HG03060 (cell line): ENCODE measurements at regions not wholly inside any gene's neighbourhood (a gene's known extent, or its start where the extent isn't known, plus 50 kb on each side); places are given as distances from the start of the nearest gene placed in this dataset.

Experiments used
- ATAC-seq: cut with Tn5 transposase; IDR thresholded peaks from one replicate; pipeline ENCODE4 v1.9.1; 2021; ENCODE audit warnings: low read depth, moderate number of reproducible peaks; ENCODE audit not compliant: unreplicated experiment

DNA sequence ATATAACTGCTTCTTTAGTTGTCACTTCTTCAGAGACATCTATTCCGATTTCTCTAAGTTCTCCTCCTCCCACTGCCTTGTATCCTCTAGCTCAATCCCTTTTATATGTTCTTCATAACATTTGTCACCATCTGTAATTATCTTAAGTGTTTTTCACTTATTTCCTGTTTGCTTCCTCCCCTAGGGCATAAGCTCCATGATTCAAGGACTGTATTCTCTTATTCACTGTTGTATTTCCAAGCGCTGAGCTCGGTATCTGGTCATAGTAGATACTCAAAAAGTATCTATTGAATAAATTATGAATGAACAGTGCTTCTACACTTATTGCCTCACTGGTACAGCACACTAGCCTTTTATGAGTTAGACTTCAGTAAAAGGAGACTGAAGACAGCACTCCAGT lies 109.0 kb upstream of the TMPO start:
- no peak for ATAC-seq

DNA sequence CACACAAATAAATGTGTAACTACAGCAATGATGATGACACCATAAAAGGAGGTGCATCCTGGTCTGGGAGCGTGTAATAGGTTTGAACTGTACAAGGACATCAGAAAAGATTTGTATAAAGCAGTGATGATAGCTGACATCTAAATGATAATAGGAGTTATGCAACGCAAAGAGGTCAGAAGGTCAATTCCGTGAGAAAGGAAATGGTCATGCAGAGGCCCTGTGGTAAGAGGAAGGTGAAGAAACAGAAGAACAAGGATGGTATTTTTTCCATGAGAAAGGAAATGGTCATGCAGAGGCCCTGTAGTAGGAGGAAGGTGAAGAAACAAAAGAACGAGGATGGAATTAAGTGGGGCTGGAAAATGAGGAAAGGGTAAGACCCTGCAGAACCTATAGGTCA lies 106.7 kb upstream of the TMPO start:
- no peak for ATAC-seq

DNA sequence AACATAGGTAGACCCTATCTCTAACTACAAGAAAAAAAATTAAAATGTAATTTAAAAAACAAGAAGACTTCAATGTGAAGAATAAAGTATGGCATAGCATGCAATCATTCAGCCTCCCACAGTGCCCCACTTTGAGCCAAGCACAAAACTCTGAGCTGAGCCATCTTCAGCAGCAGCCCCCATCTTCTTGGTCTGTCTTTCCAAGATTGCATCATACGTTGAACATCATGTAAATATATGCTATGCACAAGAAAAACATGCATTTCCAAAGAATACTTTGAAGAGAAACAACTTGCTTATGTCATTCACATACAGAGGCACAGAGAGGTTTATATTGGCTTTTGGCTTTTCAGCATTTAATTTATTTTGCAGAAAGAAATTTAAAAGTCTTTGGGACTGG lies 105.8 kb upstream of the TMPO start:
- no peak for ATAC-seq

DNA sequence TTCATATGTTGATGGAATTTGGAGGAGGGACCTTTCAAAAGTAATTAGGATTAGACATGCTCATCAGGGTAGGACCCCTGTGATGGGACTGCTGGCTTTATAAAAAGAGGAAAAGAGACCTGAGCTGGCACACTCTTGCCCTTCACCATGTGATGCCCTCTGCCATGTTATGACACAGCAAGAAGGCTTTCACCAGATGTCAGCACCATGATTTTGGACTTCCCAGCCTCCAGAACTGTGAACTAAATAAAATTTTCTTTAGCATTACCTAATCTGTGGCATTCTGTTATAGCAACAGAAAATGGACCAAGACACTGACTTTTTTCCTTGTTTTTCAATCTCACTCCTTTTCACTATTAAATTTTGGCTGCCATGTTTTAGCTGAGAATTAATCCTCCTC lies 105.0 kb upstream of the TMPO start:
- ATAC-seq: no peak

DNA sequence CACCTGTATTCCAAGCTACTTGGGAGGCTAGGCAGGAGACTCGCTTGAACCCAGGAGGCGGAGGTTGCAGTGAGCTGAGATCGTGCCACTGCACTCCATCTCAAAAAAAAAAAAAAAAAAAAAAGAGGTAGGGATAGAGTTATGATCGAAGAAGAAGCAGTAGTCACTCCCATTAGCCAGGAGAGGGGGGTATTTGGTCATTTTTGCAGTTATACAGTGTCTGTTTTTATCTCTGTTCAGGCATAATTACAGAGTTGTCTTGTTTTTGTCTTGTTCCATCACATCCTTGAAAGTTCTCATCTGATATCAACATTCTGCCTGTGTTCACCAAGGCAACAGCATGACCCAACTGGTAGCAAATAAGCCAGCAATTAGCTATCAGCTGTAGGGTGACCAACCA lies 98.5 kb upstream of the TMPO start:
- ATAC-seq: no peak

DNA sequence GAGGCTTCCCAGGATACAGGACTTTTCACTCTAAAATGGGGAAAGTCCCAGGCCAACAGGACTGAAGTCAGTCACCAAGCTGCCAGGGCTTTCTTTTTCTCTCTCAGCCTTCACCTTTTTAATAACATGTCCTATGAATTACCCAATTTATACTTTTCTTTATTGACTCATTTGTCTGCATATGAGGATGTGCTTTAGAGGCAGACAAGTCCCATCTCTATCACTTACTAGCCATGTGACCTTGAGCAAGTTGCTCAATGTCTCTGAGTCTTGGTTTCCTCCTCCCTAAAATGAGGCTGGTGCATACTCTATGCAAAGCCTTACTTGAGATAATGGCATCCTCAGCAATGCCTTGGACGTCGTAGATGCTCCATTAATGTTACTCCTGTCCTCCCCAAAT lies 98.1 kb upstream of the TMPO start:
- no peak for ATAC-seq

DNA sequence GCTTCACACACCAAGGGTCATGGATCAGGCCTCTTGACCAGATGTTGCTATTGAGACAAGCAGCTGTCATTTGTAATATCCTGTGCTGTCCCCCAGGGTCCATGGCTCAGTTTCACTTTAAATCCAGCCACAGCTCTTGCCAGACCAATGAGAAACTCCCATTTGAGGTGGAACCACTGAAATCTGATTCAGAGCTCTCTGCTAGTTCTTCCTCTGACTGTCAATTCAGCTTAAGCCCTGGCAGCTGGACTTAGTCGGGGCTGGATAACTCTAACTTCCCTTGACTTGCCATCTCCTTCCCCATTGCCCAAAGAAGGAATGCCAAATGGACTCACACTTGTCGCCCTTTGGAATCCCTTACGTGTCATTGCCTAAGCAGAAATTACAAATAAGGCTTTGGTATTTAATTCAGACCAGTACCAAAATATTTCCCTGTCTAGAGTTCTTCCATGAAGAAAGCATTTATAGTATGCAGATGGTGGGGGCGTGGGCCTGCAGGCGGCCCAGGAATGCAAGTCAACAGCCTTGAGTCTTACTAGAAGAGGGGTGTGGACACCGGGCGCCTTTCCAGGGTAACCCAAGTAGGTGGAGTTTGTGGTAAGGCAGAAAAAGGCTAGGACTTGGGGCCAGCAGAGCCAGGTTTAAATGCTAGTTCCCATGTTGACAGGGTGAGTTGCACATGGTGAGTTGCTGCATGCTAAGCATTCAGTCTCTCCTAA lies 96.9 kb upstream of the TMPO start:
- peak; percentile 76 for ATAC-seq

DNA sequence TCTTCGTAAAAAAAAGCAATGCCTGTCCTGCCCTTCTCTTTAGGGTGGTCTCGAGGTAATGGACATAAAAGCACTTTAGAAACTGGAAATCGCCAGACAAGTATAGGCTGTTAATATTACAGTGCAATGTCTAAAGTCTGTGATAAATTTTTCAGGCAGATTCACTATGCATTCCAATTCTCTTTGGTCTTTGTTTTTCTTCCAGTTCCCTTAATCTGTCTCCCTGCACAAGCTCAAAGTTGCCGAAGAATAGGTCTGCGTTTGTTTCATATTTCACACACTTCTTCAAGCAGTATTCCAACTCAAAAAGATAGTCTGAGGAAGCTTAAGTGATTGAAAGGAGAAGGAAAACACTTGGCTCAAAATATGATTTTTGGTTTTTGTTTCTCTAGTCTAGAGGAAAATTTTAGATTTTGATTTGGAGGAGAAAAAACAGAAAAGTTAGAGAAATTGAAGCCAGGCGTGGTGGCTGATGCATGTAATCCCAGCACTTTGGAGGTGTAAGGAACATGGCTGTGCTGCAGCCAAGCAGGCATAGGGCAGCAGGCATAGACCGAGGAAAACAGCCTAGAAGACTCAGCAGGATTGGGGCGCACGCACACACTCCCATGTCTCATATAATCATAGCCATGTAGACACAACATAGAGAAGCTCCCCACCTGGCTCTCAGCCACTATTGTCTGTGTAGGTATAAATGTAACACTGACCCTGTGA lies 96.2 kb upstream of the TMPO start:
- no peak for ATAC-seq

DNA sequence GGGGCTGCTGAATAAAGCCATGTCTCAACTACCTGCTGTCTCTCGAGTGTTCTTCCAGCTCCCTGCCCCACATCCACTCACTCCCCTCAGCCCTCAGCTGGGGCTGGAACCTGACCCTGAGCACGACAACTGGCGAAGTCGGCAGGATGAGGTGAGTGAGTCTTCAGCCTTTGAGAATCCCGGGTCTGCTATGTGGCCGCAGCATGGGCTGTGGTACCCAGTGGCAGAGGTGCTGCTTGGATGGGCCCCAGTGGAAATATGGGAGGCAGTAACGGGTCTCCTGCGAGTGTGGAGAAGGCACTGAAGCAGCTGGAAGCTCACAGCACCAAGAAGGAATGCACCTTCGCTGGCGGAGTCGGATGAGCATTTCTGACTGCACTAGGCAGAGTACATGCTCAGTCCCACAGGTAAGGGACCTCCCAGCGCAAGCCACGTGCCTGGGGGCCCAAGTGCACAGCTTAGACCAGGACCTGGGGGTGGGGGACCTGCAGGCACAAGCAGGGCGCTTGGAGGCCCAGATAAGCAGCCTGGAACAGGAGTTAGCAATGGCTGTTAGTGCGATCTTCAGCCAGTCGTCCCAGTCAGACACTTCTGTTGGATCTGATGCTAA lies 95.5 kb upstream of the TMPO start:
- ATAC-seq: no peak

DNA sequence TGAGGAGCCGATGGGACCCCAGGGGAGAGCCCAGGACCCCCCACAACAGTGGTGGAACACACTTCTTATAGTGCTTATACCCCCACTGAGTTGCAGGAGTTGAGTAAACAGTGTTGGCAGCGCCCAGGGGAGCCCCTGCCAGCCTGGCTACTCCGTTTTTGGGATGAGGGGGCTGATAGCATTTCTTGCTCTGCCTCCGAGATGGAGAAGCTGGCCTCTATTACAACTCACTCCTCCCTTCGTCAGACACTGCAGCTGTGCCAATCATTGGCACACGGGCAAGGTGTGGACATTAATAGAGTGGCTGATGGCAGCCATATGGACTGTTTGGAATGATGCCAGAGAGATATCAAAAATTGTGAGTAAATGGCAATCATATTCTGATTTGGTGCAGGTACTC lies 94.9 kb upstream of the TMPO start:
- no peak for ATAC-seq

DNA sequence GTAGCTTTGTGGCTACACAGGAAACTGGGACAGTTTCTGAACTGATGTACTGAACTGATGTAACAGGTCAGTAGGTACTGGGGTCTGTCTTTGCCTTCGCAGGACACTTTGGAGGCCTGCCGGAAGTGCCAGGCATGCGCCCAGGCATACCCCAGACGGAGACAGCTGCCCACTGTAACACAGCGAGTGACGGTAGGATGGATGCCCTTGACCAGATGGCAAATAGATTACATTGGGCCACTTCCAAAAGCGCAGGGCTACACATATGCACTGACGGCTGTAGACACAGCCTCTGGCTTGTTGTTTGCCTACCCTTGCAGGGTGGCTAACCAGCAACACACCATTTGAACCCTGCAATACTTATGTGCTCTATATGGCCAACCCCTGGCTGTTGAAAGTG lies 94.1 kb upstream of the TMPO start:
- ATAC-seq: no peak

DNA sequence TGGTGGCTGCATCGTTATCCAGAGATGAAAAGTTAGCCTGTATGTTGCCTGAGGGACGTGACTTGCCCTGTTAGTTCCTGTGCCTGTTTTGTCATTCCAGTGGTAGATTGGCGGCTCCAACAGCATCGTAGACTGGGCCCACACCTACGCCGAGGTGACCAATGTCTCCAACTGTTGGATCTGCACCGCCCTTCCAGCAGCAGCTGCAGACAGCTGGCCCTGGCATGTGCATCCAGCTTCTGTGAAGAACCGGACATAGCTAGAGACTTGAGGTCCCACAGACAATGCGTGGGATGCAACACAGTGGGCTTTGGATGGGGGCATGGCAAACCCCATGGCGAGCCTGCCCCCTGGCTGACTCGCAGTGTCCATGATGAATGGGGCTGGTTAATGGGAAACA lies 93.0 kb upstream of the TMPO start:
- no peak for ATAC-seq

DNA sequence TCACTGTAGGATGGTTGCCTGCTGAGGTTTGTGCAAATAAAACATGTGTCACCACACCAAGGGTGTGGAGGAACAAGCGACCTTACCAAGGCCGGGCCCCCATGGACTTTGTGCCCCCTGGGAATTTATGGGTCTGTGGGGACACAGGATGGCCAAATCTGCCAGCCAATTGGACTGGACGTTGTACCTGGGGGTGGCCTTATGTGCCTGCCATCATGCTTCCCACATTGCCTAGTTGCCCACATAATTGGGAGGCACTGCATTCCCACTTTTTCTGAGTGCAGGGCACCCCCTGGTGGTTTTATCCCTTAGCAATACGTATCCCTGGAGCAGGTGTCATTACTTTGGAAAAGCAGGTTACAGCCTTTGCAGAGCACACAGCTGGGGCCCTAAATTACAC lies 92.6 kb upstream of the TMPO start:
- ATAC-seq: no peak

DNA sequence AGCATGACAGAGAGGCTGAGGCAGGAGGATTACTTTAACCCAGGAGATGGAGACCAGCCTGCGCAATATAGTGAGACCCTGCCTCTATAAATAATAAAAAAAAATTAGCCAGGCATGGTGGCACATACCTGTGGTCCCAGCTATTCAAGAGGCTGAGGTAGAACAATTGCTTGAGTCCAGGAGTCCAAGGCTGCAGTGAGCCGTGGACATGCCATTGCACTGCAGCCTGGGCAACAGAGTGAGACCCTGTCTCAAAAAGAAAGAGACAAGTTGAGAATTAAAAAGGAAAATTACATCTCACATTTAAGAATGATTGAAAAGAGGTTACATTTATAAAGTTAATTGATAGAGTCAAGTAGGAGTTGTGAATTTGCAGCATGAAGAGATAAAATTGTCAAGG lies 91.4 kb upstream of the TMPO start:
- ATAC-seq: no peak

DNA sequence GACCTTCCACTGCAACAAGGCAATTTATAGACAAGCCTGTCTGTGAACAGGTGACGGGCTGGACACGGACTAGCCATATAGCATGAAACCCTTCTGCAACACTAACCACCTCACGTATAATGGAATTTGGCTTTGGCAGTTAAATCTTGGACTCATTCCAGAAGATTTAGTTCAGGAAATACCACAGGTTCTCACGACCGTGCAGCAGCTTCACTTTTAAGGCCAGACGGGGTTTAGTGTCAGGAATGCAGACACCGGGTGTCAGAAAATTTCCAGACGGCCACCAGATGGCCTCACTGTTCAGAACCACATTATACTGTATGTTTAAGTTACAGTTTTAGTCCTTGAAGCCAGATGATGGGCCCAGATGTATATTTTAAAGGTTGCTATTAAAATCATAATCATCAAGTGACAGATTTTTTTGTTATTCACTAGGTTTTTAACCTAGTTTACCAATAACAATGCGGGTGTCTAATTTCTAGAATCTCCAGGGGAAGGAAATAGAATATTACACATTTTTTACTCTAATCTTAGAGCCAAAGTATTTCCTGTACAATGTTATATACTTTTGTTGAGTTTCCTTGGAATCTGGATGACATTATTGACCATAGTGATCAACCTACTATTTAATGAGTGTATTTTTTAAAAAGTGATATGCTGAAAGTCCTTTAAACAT lies 90.5 kb upstream of the TMPO start:
- ATAC-seq: peak; percentile 82

DNA sequence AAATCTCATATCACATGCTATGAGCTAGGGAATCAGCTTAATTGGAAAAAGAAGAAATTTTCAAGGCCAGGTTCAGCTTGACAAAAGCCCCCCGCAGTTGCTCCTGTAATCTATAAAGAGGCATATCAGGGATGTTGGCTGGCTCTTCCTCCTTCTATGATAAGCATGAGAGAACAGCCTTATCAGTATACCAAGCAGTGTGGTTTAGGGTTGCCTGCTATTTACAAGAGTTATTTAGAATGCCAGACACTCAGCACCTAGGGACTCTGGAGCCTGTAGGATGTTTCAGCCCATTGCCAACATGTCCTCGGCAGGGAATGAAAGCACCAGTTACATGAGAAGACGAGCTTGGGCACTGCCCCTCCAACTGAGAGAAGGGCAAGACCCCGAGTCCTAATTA lies 89.5 kb upstream of the TMPO start:
- ATAC-seq: no peak

DNA sequence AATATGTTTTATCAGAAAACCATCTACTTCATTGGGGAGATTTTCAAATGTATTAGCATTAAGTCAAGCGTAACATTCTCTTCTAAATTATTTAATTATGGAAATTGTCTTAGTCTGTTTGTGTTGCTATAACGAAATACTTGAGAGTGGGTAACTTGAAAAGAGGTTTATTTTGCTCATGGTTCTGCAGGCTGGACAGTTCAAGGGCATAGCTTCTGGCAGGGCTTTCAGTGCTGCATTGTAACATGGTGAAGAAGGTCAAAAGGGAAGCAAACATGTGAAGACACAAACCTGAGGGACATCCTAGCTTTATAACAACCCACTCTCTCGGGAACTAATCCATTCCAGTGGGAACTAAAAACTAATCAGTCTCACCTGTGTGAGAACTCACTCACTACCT lies 84.3 kb upstream of the TMPO start:
- ATAC-seq: no peak

DNA sequence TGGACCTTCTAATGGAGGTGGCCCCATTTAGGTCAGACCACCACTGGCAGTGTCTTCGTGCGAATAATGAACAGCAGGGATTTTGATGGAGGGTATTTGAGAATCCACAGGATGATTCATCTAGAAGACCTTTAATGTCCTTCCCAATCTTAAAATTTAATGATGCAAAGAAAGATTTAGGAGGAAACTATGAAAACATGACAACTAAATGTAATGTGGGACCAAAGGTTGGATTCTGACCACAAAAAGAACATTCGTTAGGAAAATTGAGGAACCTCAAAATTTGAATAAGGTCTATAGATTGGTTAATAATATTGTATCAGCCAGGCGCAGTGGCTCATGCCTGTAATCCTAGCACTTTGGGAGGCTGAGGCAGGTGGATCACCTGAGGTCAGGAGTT lies 78.2 kb upstream of the TMPO start:
- no peak for ATAC-seq

DNA sequence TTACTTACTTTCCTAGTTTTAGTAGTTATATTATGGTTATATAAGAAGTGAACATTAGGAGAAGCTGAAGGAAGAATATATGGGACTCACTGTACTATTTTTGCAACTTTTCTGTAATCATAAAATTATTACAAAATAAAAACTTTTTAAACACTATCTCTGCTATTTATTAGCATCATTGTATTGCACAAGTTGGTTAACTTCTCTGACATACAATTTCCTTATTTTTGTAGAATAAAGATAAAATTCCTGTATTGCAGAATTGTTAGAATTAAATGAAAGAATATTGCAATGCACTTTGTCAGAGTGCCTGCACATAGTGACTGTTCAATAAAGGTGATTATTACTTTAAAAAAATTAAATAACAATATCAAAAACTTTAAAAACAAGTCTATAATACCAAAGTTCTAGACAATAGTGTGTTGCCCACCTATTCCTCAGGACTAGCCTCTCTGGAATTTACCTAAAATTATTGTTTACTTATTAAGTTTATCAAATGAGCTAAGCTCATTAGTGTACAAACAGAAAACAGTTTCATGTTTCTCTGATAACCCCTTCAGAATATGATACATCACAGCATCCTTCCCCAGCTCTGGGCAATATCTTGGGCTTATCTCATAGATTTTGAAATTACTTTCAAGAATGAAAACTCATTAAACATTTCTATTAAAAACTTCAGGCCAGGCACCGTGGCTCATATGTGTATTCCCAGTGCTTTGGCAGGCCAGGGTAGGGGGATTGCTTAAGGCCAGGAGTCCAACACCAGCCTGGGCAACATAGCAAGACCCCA lies 77.4 kb upstream of the TMPO start:
- no peak for ATAC-seq

DNA sequence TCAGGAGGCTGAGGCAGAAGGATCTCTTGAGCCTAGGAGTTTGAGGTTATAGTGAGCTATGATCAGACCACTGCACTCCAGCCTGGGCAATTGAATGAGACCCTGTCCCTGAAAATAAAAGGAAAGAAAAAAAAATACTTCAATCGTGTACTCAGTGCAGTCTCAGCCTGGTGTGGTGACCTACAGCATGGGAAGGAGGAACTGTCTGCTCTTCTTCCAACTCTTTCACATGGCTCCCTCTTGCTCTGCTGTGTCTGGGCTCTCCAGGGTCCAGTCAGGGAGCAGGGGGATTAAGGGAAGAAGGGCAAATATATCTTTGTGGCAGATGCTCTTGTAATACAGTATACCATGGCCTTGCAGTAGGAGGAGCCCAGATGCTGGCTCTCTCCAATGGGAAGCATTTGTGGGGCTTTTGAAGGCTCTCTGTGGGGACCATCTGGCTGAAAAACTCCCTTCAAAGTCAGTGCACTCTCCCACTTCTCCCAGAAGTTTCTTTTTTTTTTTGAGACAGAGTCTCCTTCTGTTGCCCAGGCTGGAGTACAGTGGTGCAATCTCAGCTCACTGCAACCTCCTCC lies 76.6 kb upstream of the TMPO start:
- no peak for ATAC-seq
